Hepatocyte (in vitro differentiated cells): ENCODE measurements at regions not wholly inside any gene's neighbourhood (a gene's known extent, or its start where the extent isn't known, plus 50 kb on each side); places are given as distances from the start of the nearest gene placed in this dataset.

Source experiments
- DNase-seq: peaks from one replicate; pipeline ENCODE4 v3.0.0-alpha.2; 2016; ENCODE audit warnings: low spot score
- H2AFZ ChIP-seq: fragments of 200-600 bp; sonication (generic); 2 replicates; pipeline ENCODE4 v1.6.0; 2016; ENCODE audit warnings: antibody characterized with exemption, mild to moderate bottlenecking
- H3K27ac ChIP-seq: fragments of 200-600 bp; sonication (generic); 2 replicates; pipeline ENCODE4 v1.5.1; 2016; ENCODE audit warnings: mild to moderate bottlenecking
- H3K27me3 ChIP-seq: fragments of 200-600 bp; sonication (generic); 2 replicates; pipeline ENCODE4 v1.6.1; 2016
- H3K36me3 ChIP-seq: fragments of 200-600 bp; sonication (generic); replicated peaks from 2 replicates; pipeline ENCODE4 v1.5.1; 2016; ENCODE audit warnings: low read depth; ENCODE audit not compliant: insufficient read depth
- H3K4me1 ChIP-seq: fragments of 200-600 bp; sonication (generic); 2 replicates; pipeline ENCODE4 v1.5.1; 2016; ENCODE audit warnings: mild to moderate bottlenecking, moderate library complexity; ENCODE audit not compliant: insufficient read depth
- H3K4me2 ChIP-seq: fragments of 200-600 bp; sonication (generic); 2 replicates; pipeline ENCODE4 v1.6.0; 2016
- H3K4me3 ChIP-seq: fragments of 200-600 bp; sonication (generic); 2 replicates; pipeline ENCODE4 v1.5.1; 2016; ENCODE audit warnings: mild to moderate bottlenecking
- H3K79me2 ChIP-seq: fragments of 200-600 bp; sonication (generic); 2 replicates; pipeline ENCODE4 v1.6.0; 2017; ENCODE audit warnings: mild to moderate bottlenecking
- H3K9me2 ChIP-seq: fragments of 200-600 bp; sonication (generic); replicated peaks from 2 replicates; pipeline ENCODE4 v1.6.0; 2017; ENCODE audit warnings: mild to moderate bottlenecking; ENCODE audit not compliant: insufficient read depth
- H3K9me3 ChIP-seq: fragments of 200-600 bp; sonication (generic); 2 replicates; pipeline ENCODE4 v1.5.1; 2016; ENCODE audit warnings: low read depth, mild to moderate bottlenecking
- H4K20me1 ChIP-seq: fragments of 200-600 bp; sonication (generic); 2 replicates; pipeline ENCODE4 v1.6.0; 2016; ENCODE audit warnings: mild to moderate bottlenecking; ENCODE audit not compliant: insufficient read depth, poor library complexity, severe bottlenecking
- EZH2 ChIP-seq: fragments of 200-600 bp; sonication (generic); IDR thresholded peaks from 2 replicates; pipeline ENCODE4 v1.6.1; 2016; ENCODE audit warnings: antibody characterized with exemption, mild to moderate bottlenecking, borderline replicate concordance
- EZH2phosphoT487 ChIP-seq: fragments of 200-600 bp; sonication (generic); IDR thresholded peaks from one replicate; pipeline ENCODE4 v1.6.1; 2018; ENCODE audit warnings: antibody characterized with exemption, mild to moderate bottlenecking, low read depth, moderate library complexity; ENCODE audit not compliant: unreplicated experiment, severe bottlenecking
- WGBS: methylation state at CpG from one replicate; pipeline ENCODE4 v1.1.6; 2016; ENCODE audit warnings: low lambda C conversion rate; ENCODE audit errors: missing lambda C conversion rate; 5-methylcytosine and 5-hydroxymethylcytosine counted together
- TF ChIP-seq, protein P1 (sequence below): fragments of 200-600 bp; sonication (generic); IDR thresholded peaks from 2 replicates; pipeline ENCODE4 v1.5.1; 2016; ENCODE audit warnings: antibody characterized with exemption, mild to moderate bottlenecking; ENCODE audit not compliant: poor library complexity

GRCh38 chr4:163795885-163796284, 301.4 kb downstream of the TMA16 start:
- Histone ChIP-seq H2AFZ (no peak overlapping the region), H3K4me1 (no peaks in the 10 kb centered on the region), H3K27ac (no peak overlapping the region), H3K4me3 (no peak overlapping the region), H3K4me2 (no peak overlapping the region), H3K9me2 (no peaks in the 10 kb centered on the region), H3K79me2 (no peaks in the 10 kb centered on the region), H3K27me3 (no peaks in the 10 kb centered on the region), H3K36me3 (no peaks in the 10 kb centered on the region), H3K9me3 (no peaks in the 10 kb centered on the region), H4K20me1 (no peaks in the 10 kb centered on the region)
- DNase-seq = no peak
- 90% methylated on average over 3 of the region's 3 CpGs for WGBS
- no peak for TF ChIP-seq EZH2phosphoT487
- TF ChIP-seq, protein P1, sequence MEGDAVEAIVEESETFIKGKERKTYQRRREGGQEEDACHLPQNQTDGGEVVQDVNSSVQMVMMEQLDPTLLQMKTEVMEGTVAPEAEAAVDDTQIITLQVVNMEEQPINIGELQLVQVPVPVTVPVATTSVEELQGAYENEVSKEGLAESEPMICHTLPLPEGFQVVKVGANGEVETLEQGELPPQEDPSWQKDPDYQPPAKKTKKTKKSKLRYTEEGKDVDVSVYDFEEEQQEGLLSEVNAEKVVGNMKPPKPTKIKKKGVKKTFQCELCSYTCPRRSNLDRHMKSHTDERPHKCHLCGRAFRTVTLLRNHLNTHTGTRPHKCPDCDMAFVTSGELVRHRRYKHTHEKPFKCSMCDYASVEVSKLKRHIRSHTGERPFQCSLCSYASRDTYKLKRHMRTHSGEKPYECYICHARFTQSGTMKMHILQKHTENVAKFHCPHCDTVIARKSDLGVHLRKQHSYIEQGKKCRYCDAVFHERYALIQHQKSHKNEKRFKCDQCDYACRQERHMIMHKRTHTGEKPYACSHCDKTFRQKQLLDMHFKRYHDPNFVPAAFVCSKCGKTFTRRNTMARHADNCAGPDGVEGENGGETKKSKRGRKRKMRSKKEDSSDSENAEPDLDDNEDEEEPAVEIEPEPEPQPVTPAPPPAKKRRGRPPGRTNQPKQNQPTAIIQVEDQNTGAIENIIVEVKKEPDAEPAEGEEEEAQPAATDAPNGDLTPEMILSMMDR = no peak
- TF ChIP-seq EZH2 = no peak

- no peaks in the 10 kb centered on the region for H3K9me3 ChIP-seq
- H3K4me1 ChIP-seq = no peaks in the 10 kb centered on the region
- no peaks in the 10 kb centered on the region for H3K9me2 ChIP-seq
- no peak overlapping the region for H2AFZ ChIP-seq
- no peak overlapping the region for H3K4me3 ChIP-seq
- DNase-seq = no peak
- H4K20me1 ChIP-seq = no peaks in the 10 kb centered on the region
- H3K27ac ChIP-seq = no peak overlapping the region
- TF ChIP-seq, protein P1 = no peak
- TF ChIP-seq EZH2phosphoT487 = no peak
- TF ChIP-seq EZH2 = no peak
- H3K4me2 ChIP-seq = no peak overlapping the region
- H3K79me2 ChIP-seq = no peaks in the 10 kb centered on the region
- no peaks in the 10 kb centered on the region for H3K27me3 ChIP-seq
- H3K36me3 ChIP-seq = no peaks in the 10 kb centered on the region
Measured at GRCh38 chr4:163804001-163804400, 309.5 kb downstream of the TMA16 start.

- H3K27ac ChIP-seq = no peak overlapping the region
- TF ChIP-seq EZH2phosphoT487 (no peak), EZH2 (no peak)
- TF ChIP-seq, protein P1 = no peak
- 67% methylated on average over 2 of the region's 2 CpGs for WGBS
- no peaks in the 10 kb centered on the region for H3K79me2 ChIP-seq
- H3K4me1 ChIP-seq = no peaks in the 10 kb centered on the region
- H3K9me2 ChIP-seq = no peaks in the 10 kb centered on the region
- no peaks in the 10 kb centered on the region for H3K27me3 ChIP-seq
- no peak overlapping the region for H3K4me2 ChIP-seq
- no peaks in the 10 kb centered on the region for H3K9me3 ChIP-seq
- H4K20me1 ChIP-seq = no peaks in the 10 kb centered on the region
- no peak for DNase-seq
- H3K36me3 ChIP-seq = no peaks in the 10 kb centered on the region
- no peak overlapping the region for H3K4me3 ChIP-seq
- no peak overlapping the region for H2AFZ ChIP-seq
Measured at GRCh38 chr4:163806653-163807052, 312.2 kb downstream of the TMA16 start.

GRCh38 chr4:163808011-163808410, 313.5 kb downstream of the TMA16 start:
- Histone ChIP-seq H3K27me3 (no peaks in the 10 kb centered on the region), H3K27ac (no peak overlapping the region), H3K79me2 (no peaks in the 10 kb centered on the region), H3K9me3 (no peaks in the 10 kb centered on the region), H3K36me3 (no peaks in the 10 kb centered on the region), H3K4me3 (no peak overlapping the region), H3K4me1 (no peaks in the 10 kb centered on the region), H3K9me2 (no peaks in the 10 kb centered on the region), H4K20me1 (no peaks in the 10 kb centered on the region), H2AFZ (no peak overlapping the region), H3K4me2 (no peak overlapping the region)
- WGBS = 70% methylated on average over 2 of the region's 2 CpGs
- TF ChIP-seq EZH2 = no peak
- no peak for TF ChIP-seq EZH2phosphoT487
- TF ChIP-seq, protein P1 = no peak
- DNase-seq = no peak
